CD4-positive, alpha-beta T cell (primary cell): ENCODE measurements at regions not wholly inside any gene's neighbourhood (a gene's known extent, or its start where the extent isn't known, plus 50 kb on each side); places are given as distances from the start of the nearest gene placed in this dataset.

Experiments
- ATAC-seq: fragments of 200-7000 bp; cut with Tn5 transposase; one replicate; pipeline ENCODE4 v1.10.0; 2022; ENCODE audit warnings: mild to moderate bottlenecking; ENCODE audit not compliant: poor library complexity
- CTCF ChIA-PET: fragments of 350-600 bp; sonication (Branson Sonifier 250); formaldehyde crosslinking; loops from one replicate; lab custom pipeline; 2021; ENCODE audit warnings: antibody characterized with exemption, inconsistent platforms; lab: Charles Lee
- POLR2A ChIA-PET: fragments of 350-600 bp; sonication (Branson Sonifier 250); formaldehyde crosslinking; loops from one replicate; lab custom pipeline; 2021; ENCODE audit warnings: antibody characterized with exemption, inconsistent platforms; lab: Charles Lee
- DNase-seq, 14 experiments: peaks; one replicate each; pipeline ENCODE4 v3.0.0-alpha.2; 2013 to 2020; ENCODE audit warnings: mixed read lengths in 2 of 14
- H3K27ac ChIP-seq, 2 donors: one replicate each; pipeline versions ENCODE4 v1.5.1 to v1.7.0; 2013; ENCODE audit warnings: low read length in 2 of 2, low read depth in 1 of 2, mild to moderate bottlenecking in 1 of 2
- H3K27me3 ChIP-seq, 2 experiments: 1 replicate in 1 of 2; 2 replicates in 1 of 2; pipeline versions ENCODE4 v1.6.1 to v1.7.0; 2013; ENCODE audit warnings: low read length in 2 of 2, control low read depth in 1 of 2, mild to moderate bottlenecking in 1 of 2, moderate library complexity in 1 of 2; ENCODE audit not compliant: insufficient read depth in 2 of 2, control insufficient read depth in 1 of 2
- H3K36me3 ChIP-seq: one replicate; pipeline ENCODE4 v1.6.1; 2013; ENCODE audit warnings: low read length, control low read depth; ENCODE audit not compliant: insufficient read depth
- H3K4me1 ChIP-seq: one replicate; pipeline ENCODE4 v1.6.1; 2013; ENCODE audit warnings: low read length, control low read depth; ENCODE audit not compliant: insufficient read depth
- H3K4me3 ChIP-seq: one replicate; pipeline ENCODE4 v1.5.1; 2013; ENCODE audit warnings: mild to moderate bottlenecking, low read length, moderate library complexity
- H3K9me3 ChIP-seq, 2 experiments: 1 replicate in 1 of 2; 2 replicates in 1 of 2; pipeline versions ENCODE4 v1.6.1 to v1.7.0; 2013; ENCODE audit warnings: low read length in 2 of 2, mild to moderate bottlenecking in 2 of 2, control low read depth in 1 of 2, moderate library complexity in 1 of 2; ENCODE audit not compliant: control insufficient read depth in 1 of 2, insufficient read depth in 1 of 2
- H3K27ac Mint-ChIP-seq: one replicate; pipeline ENCODE4 v1.8.0; 2020; ENCODE audit warnings: mixed read lengths
- H3K27me3 Mint-ChIP-seq: one replicate; pipeline ENCODE4 v1.8.0; 2021; ENCODE audit warnings: mixed read lengths
- H3K36me3 Mint-ChIP-seq: one replicate; pipeline ENCODE4 v1.8.0; 2021; ENCODE audit warnings: low read depth, mixed read lengths
- H3K4me1 Mint-ChIP-seq: one replicate; pipeline ENCODE4 v1.8.0; 2021; ENCODE audit warnings: low read depth, mixed read lengths
- H3K4me3 Mint-ChIP-seq: one replicate; pipeline ENCODE4 v1.8.0; 2020; ENCODE audit warnings: mild to moderate bottlenecking, mixed read lengths
- H3K9me3 Mint-ChIP-seq: one replicate; pipeline ENCODE4 v1.8.0; 2020; ENCODE audit warnings: mixed read lengths
- CTCF ChIP-seq: fragments of 200-600 bp; IDR thresholded peaks from one replicate; pipeline ENCODE4 v1.8.0; 2022; ENCODE audit warnings: antibody characterized with exemption, mild to moderate bottlenecking
- intact Hi-C, 2 experiments: fragments of 100-400 bp; cut with DNase I in 1 of 2; cut with micrococcal nuclease in 1 of 2; formaldehyde crosslinking; loops; one replicate each; pipeline versions ENCODE4 v1.15.1 to v1.9.0; 2023 to 2025; cut with DNase I, micrococcal nuclease

- Histone ChIP-seq H3K27me3 (peaks cover 5 to 6% of the 10 kb centered on the region in 2 experiments), H3K27ac (no peak overlapping the region), H3K4me1 (no peaks in the 10 kb centered on the region), H3K9me3 (peaks cover 0 to 10% of the 10 kb centered on the region in 2 experiments), H3K36me3 (no peaks in the 10 kb centered on the region), H3K4me3 (no peak overlapping the region)
- Mint-ChIP-seq H3K27ac (no peak overlapping the region), H3K27me3 (peaks cover 42% of the 10 kb centered on the region), H3K9me3 (peaks cover 9% of the 10 kb centered on the region), H3K4me1 (no peaks in the 10 kb centered on the region), H3K36me3 (no peaks in the 10 kb centered on the region), H3K4me3 (no peak overlapping the region)
- intact Hi-C loops = no loop called here
- TF ChIP-seq CTCF = no peak
- ATAC-seq = no peak
- CTCF ChIA-PET = no interaction called here
- no peak for DNase-seq
- POLR2A ChIA-PET = no interaction called here
These were observed 105.0 kb upstream of the NANOS1 start for GRCh38 chr10:118924493-118924892.

- Mint-ChIP-seq H3K4me1 (no peaks in the 10 kb centered on the region), H3K27ac (no peak overlapping the region), H3K4me3 (no peak overlapping the region), H3K9me3 (peaks cover 11% of the 10 kb centered on the region), H3K36me3 (peaks cover 2% of the 10 kb centered on the region), H3K27me3 (peaks cover 38% of the 10 kb centered on the region)
- DNase-seq = no peak
- intact Hi-C loops = no loop called here
- Histone ChIP-seq H3K27me3 (peaks cover 5 to 6% of the 10 kb centered on the region in 2 experiments), H3K9me3 (peaks cover 4 to 8% of the 10 kb centered on the region in 2 experiments), H3K4me3 (no peak overlapping the region), H3K4me1 (no peaks in the 10 kb centered on the region), H3K36me3 (no peaks in the 10 kb centered on the region), H3K27ac (no peak overlapping the region)
- ChIA-PET POLR2A (no interaction called here), CTCF (no interaction called here)
- ATAC-seq = no peak
- TF ChIP-seq CTCF = no peak
These were observed 104.0 kb upstream of the NANOS1 start for GRCh38 chr10:118925404-118926071.

- TF ChIP-seq CTCF = no peak
- DNase-seq (no peak), ATAC-seq (no peak)
- no peaks in the 10 kb centered on the region for H3K4me1 Mint-ChIP-seq
- peaks cover 15% of the 10 kb centered on the region for H3K9me3 Mint-ChIP-seq
- no peak overlapping the region for H3K4me3 ChIP-seq
- H3K36me3 ChIP-seq = no peaks in the 10 kb centered on the region
- H3K27me3 ChIP-seq = peaks cover 5 to 6% of the 10 kb centered on the region in 2 experiments
- H3K4me1 ChIP-seq = no peaks in the 10 kb centered on the region
- H3K36me3 Mint-ChIP-seq = peaks cover 7% of the 10 kb centered on the region
- peaks cover 8 to 9% of the 10 kb centered on the region in 2 experiments for H3K9me3 ChIP-seq
- H3K27ac Mint-ChIP-seq = no peak overlapping the region
- ChIA-PET CTCF (no interaction called here), POLR2A (no interaction called here)
- H3K27ac ChIP-seq = no peak overlapping the region
- intact Hi-C loops = no loop called here
- no peak overlapping the region for H3K4me3 Mint-ChIP-seq
- H3K27me3 Mint-ChIP-seq = peaks cover 35% of the 10 kb centered on the region
These were observed 103.5 kb upstream of the NANOS1 start for GRCh38 chr10:118926072-118926417.
